Heart right ventricle (tissue), 16 donors: ENCODE measurements at regions not wholly inside any gene's neighbourhood (a gene's known extent, or its start where the extent isn't known, plus 50 kb on each side); places are given as distances from the start of the nearest gene placed in this dataset.

Source experiments
- ATAC-seq, 8 donors: fragments of 200-7000 bp; cut with Tn5 transposase; one replicate each; pipeline ENCODE4 v1.9.1; 2020; ENCODE audit warnings: mild to moderate bottlenecking in 8 of 8, moderate library complexity in 8 of 8, moderate number of reproducible peaks in 1 of 8
- DNase-seq, 2 donors: peaks; one replicate each; pipeline ENCODE4 v3.0.0-alpha.2; 2020
- H3K27ac ChIP-seq, 10 donors: fragments of 200-600 bp; sonication (generic) in 2 of 10; one replicate each; pipeline versions ENCODE4 v1.5.0 to v1.8.0; 2020 to 2022; ENCODE audit warnings: mild to moderate bottlenecking in 3 of 10
- H3K27me3 ChIP-seq, 7 donors: fragments of 200-600 bp; one replicate each; pipeline ENCODE4 v1.8.0; 2021 to 2022; ENCODE audit warnings: mild to moderate bottlenecking in 2 of 7
- H3K36me3 ChIP-seq, 9 donors: fragments of 200-600 bp; sonication (generic) in 1 of 9; one replicate each; pipeline versions ENCODE4 v1.5.0 to v1.8.0; 2020 to 2022; ENCODE audit warnings: mild to moderate bottlenecking in 2 of 9
- H3K4me1 ChIP-seq, 9 donors: fragments of 200-600 bp; sonication (generic) in 1 of 9; one replicate each; pipeline versions ENCODE4 v1.5.0 to v1.8.0; 2020 to 2022; ENCODE audit warnings: mild to moderate bottlenecking in 4 of 9
- H3K4me3 ChIP-seq, 10 donors: fragments of 200-600 bp; sonication (generic) in 2 of 10; one replicate each; pipeline versions ENCODE4 v1.5.0 to v1.8.0; 2020 to 2022; ENCODE audit warnings: mild to moderate bottlenecking in 7 of 10, moderate library complexity in 2 of 10
- H3K9me3 ChIP-seq, 11 donors: fragments of 200-600 bp in 10 of 11; sonication (generic) in 2 of 11; one replicate each; pipeline versions ENCODE4 v1.5.0 to v1.8.0; 2013 to 2022; ENCODE audit warnings: mild to moderate bottlenecking in 2 of 11, control low read depth in 1 of 11, moderate library complexity in 1 of 11
- WGBS, 2 donors: extraction: QIAGEN DNeasy Blood & Tissue Kit; methylation state at CpG; one replicate each; pipeline ENCODE4 v1.1.7; 2013; ENCODE audit warnings: inconsistent platforms in 1 of 2; 5-methylcytosine and 5-hydroxymethylcytosine counted together
- intact Hi-C, 10 donors: fragments of 100-400 bp; cut with DNase I; formaldehyde crosslinking; loops; one replicate each; pipeline versions ENCODE4 v1.11.1 to v1.14.2; 2022
- TF ChIP-seq, protein P1 (sequence below), 9 donors: fragments of 200-600 bp; sonication (generic) in 2 of 9; IDR thresholded peaks; one replicate each; pipeline versions ENCODE4 v1.5.0 to v1.8.0; 2021 to 2022; ENCODE audit warnings: antibody characterized with exemption in 9 of 9, mild to moderate bottlenecking in 5 of 9, moderate library complexity in 1 of 9
- donor health status: Arrhythmogenic right ventricular cardiomyopathy.
- donor health status: ischemic (EF 13 %, LVEDD 7.1; RV severe dilation, severe dysfunction).
- donor health status: healthy with polysubstance abuse.
- donor health status: DM: no; HTN: yes; CAD: no.
- donor health status: DM: no; HTN: no; CAD: no.
- donor health status: ischemic (EF 25% LVEDD 6.9; RV normal size, moderate dysfunction).
- donor health status: ischemic (EF 25% LVEDD 5.7; RV mildly dilated, moderate dysfunction).
- donor health status: healthy.
- donor health status: DM: yes; HTN: yes; CAD: no.
- donor health status: Ischemic cardiomyopathy.
- donor health status: ischemic (EF 35%, LVEDD 5.7; RV mildly dilated, moderate dysfunction).
- donor health status: nonischemic (EF 11% LVEDD 7.7; RV severe dilation, severe dysfunction).
- donor health status: DM: yes; HTN: yes; CAD: no.
- donor health status: PGD.
- donor health status: ischemic (EF 29% LVEDD 5.4; RV normal size, mild dysfunction).
- donor health status: nonischemic (EF 23%, LVEDD 6.1; RV moderate dilation, normal function).

DNA sequence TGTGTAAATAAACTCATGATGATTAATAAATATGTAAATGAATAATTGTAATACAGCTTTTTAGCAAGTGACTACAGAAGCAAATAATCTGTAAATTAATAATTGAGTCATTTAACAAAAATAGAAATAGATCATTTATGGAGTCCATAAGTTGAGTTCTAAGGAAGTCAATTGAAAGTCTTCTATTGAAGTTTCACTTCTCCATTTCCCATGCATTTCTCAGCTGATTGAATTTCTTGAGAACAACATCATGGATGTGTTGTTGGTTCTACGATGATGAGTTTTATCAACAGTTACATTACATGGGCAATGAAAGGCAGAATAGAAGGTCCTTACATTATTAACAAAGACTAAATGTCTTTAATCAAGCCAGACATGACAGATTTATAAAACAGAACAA lies 290.4 kb downstream of the MAP2K6 start:
- Histone ChIP-seq H3K27me3 (no peaks in the 10 kb centered on the region), H3K4me3 (no peak overlapping the region), H3K27ac (no peak overlapping the region), H3K36me3 (no peaks in the 10 kb centered on the region), H3K9me3 (no peaks in the 10 kb centered on the region), H3K4me1 (no peaks in the 10 kb centered on the region)
- DNase-seq (no peak), ATAC-seq (no peak)
- TF ChIP-seq, protein P1, sequence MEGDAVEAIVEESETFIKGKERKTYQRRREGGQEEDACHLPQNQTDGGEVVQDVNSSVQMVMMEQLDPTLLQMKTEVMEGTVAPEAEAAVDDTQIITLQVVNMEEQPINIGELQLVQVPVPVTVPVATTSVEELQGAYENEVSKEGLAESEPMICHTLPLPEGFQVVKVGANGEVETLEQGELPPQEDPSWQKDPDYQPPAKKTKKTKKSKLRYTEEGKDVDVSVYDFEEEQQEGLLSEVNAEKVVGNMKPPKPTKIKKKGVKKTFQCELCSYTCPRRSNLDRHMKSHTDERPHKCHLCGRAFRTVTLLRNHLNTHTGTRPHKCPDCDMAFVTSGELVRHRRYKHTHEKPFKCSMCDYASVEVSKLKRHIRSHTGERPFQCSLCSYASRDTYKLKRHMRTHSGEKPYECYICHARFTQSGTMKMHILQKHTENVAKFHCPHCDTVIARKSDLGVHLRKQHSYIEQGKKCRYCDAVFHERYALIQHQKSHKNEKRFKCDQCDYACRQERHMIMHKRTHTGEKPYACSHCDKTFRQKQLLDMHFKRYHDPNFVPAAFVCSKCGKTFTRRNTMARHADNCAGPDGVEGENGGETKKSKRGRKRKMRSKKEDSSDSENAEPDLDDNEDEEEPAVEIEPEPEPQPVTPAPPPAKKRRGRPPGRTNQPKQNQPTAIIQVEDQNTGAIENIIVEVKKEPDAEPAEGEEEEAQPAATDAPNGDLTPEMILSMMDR (IDR thresholded peaks at IDR 0.05), result no peak
- WGBS, 2 donors, result 82 to 90% methylated on average over 1 of the region's 1 CpG
- intact Hi-C loops, result no loop called here

GRCh38 chr17:69706127-69706526 lies 291.6 kb downstream of the MAP2K6 start:
- no peak for ATAC-seq
- DNase-seq, result no peak
- H3K27ac ChIP-seq, result no peak overlapping the region
- H3K4me3 ChIP-seq, result no peak overlapping the region
- no peaks in the 10 kb centered on the region for H3K27me3 ChIP-seq
- intact Hi-C loops, result no loop called here
- TF ChIP-seq, protein P1 (IDR thresholded peaks at IDR 0.05), result no peak
- WGBS, 2 donors, result 88 to 94% methylated on average over 2 of the region's 2 CpGs
- no peaks in the 10 kb centered on the region for H3K4me1 ChIP-seq
- no peaks in the 10 kb centered on the region for H3K9me3 ChIP-seq
- no peaks in the 10 kb centered on the region for H3K36me3 ChIP-seq

DNA sequence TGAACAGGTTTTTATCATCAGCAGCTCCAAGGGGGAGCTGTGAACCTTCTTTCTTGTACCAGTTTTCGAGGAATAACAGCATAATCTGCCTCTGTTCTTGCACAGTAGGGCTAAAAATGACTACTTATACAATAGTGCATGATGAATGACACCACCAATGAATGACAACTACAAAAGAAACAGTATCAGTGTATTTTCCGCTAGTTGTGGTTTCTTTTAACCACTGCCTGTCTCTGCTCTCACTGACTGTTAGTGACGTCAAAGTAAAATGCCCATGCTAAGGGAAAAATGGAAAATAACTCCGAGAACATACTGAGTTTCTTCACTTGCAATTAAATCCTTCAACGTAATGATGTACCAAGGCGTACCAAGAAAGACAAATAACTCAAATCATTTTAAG lies 294.9 kb downstream of the MAP2K6 start:
- Histone ChIP-seq H3K36me3 (no peaks in the 10 kb centered on the region), H3K27ac (no peak overlapping the region), H3K4me3 (no peak overlapping the region), H3K4me1 (peaks cover 0 to 10% (median 0%) of the 10 kb centered on the region in 9 donors), H3K27me3 (no peaks in the 10 kb centered on the region), H3K9me3 (no peaks in the 10 kb centered on the region)
- ATAC-seq, result no peak
- intact Hi-C loops, result no loop called here
- TF ChIP-seq, protein P1 (IDR thresholded peaks at IDR 0.05), result no peak
- no peak for DNase-seq
- WGBS, 2 donors, result 87 to 88% methylated on average over 6 of the region's 6 CpGs

GRCh38 chr17:69710926-69711325 lies 296.4 kb downstream of the MAP2K6 start:
- Histone ChIP-seq H3K27me3 (no peaks in the 10 kb centered on the region), H3K36me3 (no peaks in the 10 kb centered on the region), H3K4me1 (peaks cover 0 to 10% (median 0%) of the 10 kb centered on the region in 9 donors), H3K27ac (no peak overlapping the region), H3K9me3 (no peaks in the 10 kb centered on the region), H3K4me3 (no peak overlapping the region)
- WGBS, 2 donors, result 88 to 91% methylated on average over 2 of the region's 2 CpGs
- intact Hi-C loops, result no loop called here
- no peak for DNase-seq
- TF ChIP-seq, protein P1 (IDR thresholded peaks at IDR 0.05), result no peak
- no peak for ATAC-seq

- Histone ChIP-seq H3K27ac (no peak overlapping the region), H3K36me3 (no peaks in the 10 kb centered on the region), H3K4me1 (peaks cover 0 to 10% (median 0%) of the 10 kb centered on the region in 9 donors), H3K9me3 (no peaks in the 10 kb centered on the region), H3K4me3 (no peak overlapping the region), H3K27me3 (no peaks in the 10 kb centered on the region)
- ATAC-seq (no peak), DNase-seq (no peak)
- intact Hi-C loops, result no loop called here
- TF ChIP-seq, protein P1 (IDR thresholded peaks at IDR 0.05), result no peak
- 85 to 92% methylated on average over 4 of the region's 4 CpGs for WGBS, 2 donors
These were observed 297.0 kb downstream of the MAP2K6 start for GRCh38 chr17:69711541-69711940.
